ENCODE measurements at regions not wholly inside any gene's neighbourhood (a gene's known extent, or its start where the extent isn't known, plus 50 kb on each side); places are given as distances from the start of the nearest gene placed in this dataset.

DNA sequence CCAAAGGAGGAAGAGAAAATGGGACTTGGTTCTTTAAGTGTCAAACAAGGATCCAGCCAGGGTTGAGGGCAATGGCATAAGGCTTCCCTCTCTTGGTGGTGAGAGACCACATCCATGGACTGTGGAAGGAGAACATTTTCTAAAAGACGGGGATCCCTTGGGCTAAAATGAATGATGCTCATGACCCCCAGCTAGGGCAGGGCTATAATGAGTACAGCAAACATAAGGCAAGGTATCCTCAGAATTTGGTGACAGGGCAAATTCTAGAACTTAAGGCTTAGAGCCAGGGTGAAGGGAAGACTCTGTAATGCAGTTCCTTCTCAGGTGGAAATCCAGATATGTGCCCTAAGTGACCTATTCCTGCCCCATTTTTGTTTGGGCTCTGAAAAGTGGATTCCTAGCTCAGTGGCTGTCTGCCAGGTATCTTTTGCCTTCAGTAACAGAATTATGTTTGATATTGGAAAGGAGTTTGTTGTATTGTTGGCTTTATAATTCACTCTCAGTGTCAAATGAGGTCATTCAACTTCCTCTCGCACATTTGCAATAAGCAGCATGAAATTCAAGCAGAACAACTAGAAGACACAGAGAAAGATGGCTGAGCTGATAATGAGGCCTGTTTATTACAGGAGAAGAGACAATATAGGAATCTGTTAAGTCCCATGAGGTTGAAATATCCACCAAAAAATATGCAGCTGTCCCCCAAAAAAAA is 76.8 kb downstream of the DAD1 start:
- TF ChIP-seq, protein P1, sequence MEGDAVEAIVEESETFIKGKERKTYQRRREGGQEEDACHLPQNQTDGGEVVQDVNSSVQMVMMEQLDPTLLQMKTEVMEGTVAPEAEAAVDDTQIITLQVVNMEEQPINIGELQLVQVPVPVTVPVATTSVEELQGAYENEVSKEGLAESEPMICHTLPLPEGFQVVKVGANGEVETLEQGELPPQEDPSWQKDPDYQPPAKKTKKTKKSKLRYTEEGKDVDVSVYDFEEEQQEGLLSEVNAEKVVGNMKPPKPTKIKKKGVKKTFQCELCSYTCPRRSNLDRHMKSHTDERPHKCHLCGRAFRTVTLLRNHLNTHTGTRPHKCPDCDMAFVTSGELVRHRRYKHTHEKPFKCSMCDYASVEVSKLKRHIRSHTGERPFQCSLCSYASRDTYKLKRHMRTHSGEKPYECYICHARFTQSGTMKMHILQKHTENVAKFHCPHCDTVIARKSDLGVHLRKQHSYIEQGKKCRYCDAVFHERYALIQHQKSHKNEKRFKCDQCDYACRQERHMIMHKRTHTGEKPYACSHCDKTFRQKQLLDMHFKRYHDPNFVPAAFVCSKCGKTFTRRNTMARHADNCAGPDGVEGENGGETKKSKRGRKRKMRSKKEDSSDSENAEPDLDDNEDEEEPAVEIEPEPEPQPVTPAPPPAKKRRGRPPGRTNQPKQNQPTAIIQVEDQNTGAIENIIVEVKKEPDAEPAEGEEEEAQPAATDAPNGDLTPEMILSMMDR (conservative IDR thresholded peaks at IDR 0.05 in 1 of 2, IDR thresholded peaks at IDR 0.05 in 1 of 2; ENCODE audit: extremely low read depth in 1 of 2, insufficient read depth in 1 of 2, low read depth in 1 of 2, low read length in 2 of 2), result no peak
- no peak for TF ChIP-seq EZH2 (IDR thresholded peaks at IDR 0.05; ENCODE audit: borderline replicate concordance, low read length)
